IPS-NIHi11 (cell line): ENCODE measurements at regions not wholly inside any gene's neighbourhood (a gene's known extent, or its start where the extent isn't known, plus 50 kb on each side); places are given as distances from the start of the nearest gene placed in this dataset.

Experiments used
- DNase-seq: peaks from one replicate; pipeline ENCODE4 v3.0.0; 2012; ENCODE audit warnings: mixed read lengths, low spot score

GRCh38 chr10:129279446-129280154 lies 187.4 kb upstream of the MGMT start:
- DNase-seq = no peak

- DNase-seq = no peak
These were observed 186.9 kb upstream of the MGMT start for GRCh38 chr10:129280155-129280502.

GRCh38 chr10:129280908-129281586 lies 186.0 kb upstream of the MGMT start:
- no peak for DNase-seq

GRCh38 chr10:129285459-129285858 lies 181.6 kb upstream of the MGMT start:
- no peak for DNase-seq

GRCh38 chr10:129288999-129289584 lies 177.9 kb upstream of the MGMT start:
- no peak for DNase-seq

GRCh38 chr10:129293991-129294700 lies 172.9 kb upstream of the MGMT start:
- no peak for DNase-seq

GRCh38 chr10:129294944-129295343 lies 172.1 kb upstream of the MGMT start:
- DNase-seq = no peak

- no peak for DNase-seq
These were observed 162.0 kb upstream of the MGMT start for GRCh38 chr10:129305046-129305445.

- no peak for DNase-seq
These were observed 159.9 kb upstream of the MGMT start for GRCh38 chr10:129307141-129307540.

- no peak for DNase-seq
These were observed 158.0 kb upstream of the MGMT start for GRCh38 chr10:129308953-129309564.

- no peak for DNase-seq
These were observed 157.5 kb upstream of the MGMT start for GRCh38 chr10:129309565-129309964.

GRCh38 chr10:129310881-129311280 lies 156.2 kb upstream of the MGMT start:
- no peak for DNase-seq

GRCh38 chr10:129319934-129320333 lies 147.1 kb upstream of the MGMT start:
- no peak for DNase-seq

- no peak for DNase-seq
These were observed 146.7 kb upstream of the MGMT start for GRCh38 chr10:129320340-129320739.

- DNase-seq = no peak
These were observed 145.3 kb upstream of the MGMT start for GRCh38 chr10:129321727-129322126.

GRCh38 chr10:129322933-129323820 lies 143.9 kb upstream of the MGMT start:
- no peak for DNase-seq

- DNase-seq = no peak
These were observed 143.2 kb upstream of the MGMT start for GRCh38 chr10:129323879-129324278.

GRCh38 chr10:129325893-129326292 lies 141.1 kb upstream of the MGMT start:
- DNase-seq = no peak

- no peak for DNase-seq
These were observed 138.5 kb upstream of the MGMT start for GRCh38 chr10:129328546-129328945.

GRCh38 chr10:129329385-129330055 lies 137.5 kb upstream of the MGMT start:
- DNase-seq = no peak

- no peak for DNase-seq
These were observed 136.8 kb upstream of the MGMT start for GRCh38 chr10:129330211-129330610.
